ENCODE measurements at regions not wholly inside any gene's neighbourhood (a gene's known extent, or its start where the extent isn't known, plus 50 kb on each side); places are given as distances from the start of the nearest gene placed in this dataset.

GRCh38 chr1:207243442-207244408 is 77.8 kb upstream of the CD55 start:
- ATAC-seq = peak; percentile 49
- TF ChIP-seq TCF4 (CRISPR knock-in tag; IDR thresholded peaks at IDR 0.05; ENCODE audit: borderline replicate concordance) = no peak
- no peak for TF ChIP-seq PATZ1 (CRISPR knock-in tag; IDR thresholded peaks at IDR 0.05; ENCODE audit: borderline replicate concordance)
- no peak for TF ChIP-seq GLIS3 (CRISPR knock-in tag; IDR thresholded peaks at IDR 0.05)
- TF ChIP-seq ZNF70 (CRISPR knock-in tag; IDR thresholded peaks at IDR 0.05) = no peak

- TF ChIP-seq GLIS3 (CRISPR knock-in tag; IDR thresholded peaks at IDR 0.05) (no peak), ESRRG (CRISPR knock-in tag; IDR thresholded peaks at IDR 0.05) (no peak)
- no peak for ATAC-seq
These were observed 77.1 kb upstream of the CD55 start for GRCh38 chr1:207244409-207244801.

GRCh38 chr1:207245124-207245523 is 76.4 kb upstream of the CD55 start:
- TF ChIP-seq ZFP3 (CRISPR knock-in tag; IDR thresholded peaks at IDR 0.05) = no peak
- TF ChIP-seq CSRNP3 (CRISPR knock-in tag; IDR thresholded peaks at IDR 0.05) = no peak
- no peak for TF ChIP-seq ZNF70 (CRISPR knock-in tag; IDR thresholded peaks at IDR 0.05)
- TF ChIP-seq CREB5 (CRISPR knock-in tag; IDR thresholded peaks at IDR 0.05; ENCODE audit: low read depth) = no peak
- TF ChIP-seq ESRRG (CRISPR knock-in tag; IDR thresholded peaks at IDR 0.05) = no peak
- TF ChIP-seq ZC3H10 (CRISPR knock-in tag; IDR thresholded peaks at IDR 0.05) = no peak
- TF ChIP-seq SNAI2 (CRISPR knock-in tag; IDR thresholded peaks at IDR 0.05) = no peak
- no peak for TF ChIP-seq TOX (CRISPR knock-in tag; IDR thresholded peaks at IDR 0.05; ENCODE audit: borderline replicate concordance)
- TF ChIP-seq CSDC2 (CRISPR knock-in tag; IDR thresholded peaks at IDR 0.05) = no peak
- no peak for TF ChIP-seq PATZ1 (CRISPR knock-in tag; IDR thresholded peaks at IDR 0.05; ENCODE audit: borderline replicate concordance)
- no peak for TF ChIP-seq POU6F1 (CRISPR knock-in tag; IDR thresholded peaks at IDR 0.05; ENCODE audit: borderline replicate concordance, low read depth)
- no peak for TF ChIP-seq ZNF565 (CRISPR knock-in tag; conservative IDR thresholded peaks at IDR 0.05; ENCODE audit: low read depth)
- TF ChIP-seq ARNTL (CRISPR knock-in tag; IDR thresholded peaks at IDR 0.05; ENCODE audit: borderline replicate concordance, low read depth) = no peak
- no peak for ATAC-seq

- ATAC-seq = no peak
- no peak for TF ChIP-seq GLIS3 (CRISPR knock-in tag; IDR thresholded peaks at IDR 0.05)
- no peak for TF ChIP-seq ZFP3 (CRISPR knock-in tag; IDR thresholded peaks at IDR 0.05)
- no peak for TF ChIP-seq ARNTL (CRISPR knock-in tag; IDR thresholded peaks at IDR 0.05; ENCODE audit: borderline replicate concordance, low read depth)
- no peak for TF ChIP-seq BACH2 (CRISPR knock-in tag; IDR thresholded peaks at IDR 0.05; ENCODE audit: borderline replicate concordance)
- no peak for TF ChIP-seq ZFP30 (CRISPR knock-in tag; IDR thresholded peaks at IDR 0.05)
- no peak for TF ChIP-seq ZNF565 (CRISPR knock-in tag; conservative IDR thresholded peaks at IDR 0.05; ENCODE audit: low read depth)
- TF ChIP-seq CSDC2 (CRISPR knock-in tag; IDR thresholded peaks at IDR 0.05) = no peak
- no peak for TF ChIP-seq ZC3H10 (CRISPR knock-in tag; IDR thresholded peaks at IDR 0.05)
- no peak for TF ChIP-seq ZNF70 (CRISPR knock-in tag; IDR thresholded peaks at IDR 0.05)
- TF ChIP-seq PPARA (CRISPR knock-in tag; IDR thresholded peaks at IDR 0.05; ENCODE audit: borderline replicate concordance) = no peak
- TF ChIP-seq CSRNP3 (CRISPR knock-in tag; IDR thresholded peaks at IDR 0.05) = no peak
These were observed 72.8 kb upstream of the CD55 start for GRCh38 chr1:207248544-207249198.

Data from SK-N-SH treated with all-trans-retinoic acid at 6 μM for 48 hours (cell line).